K562 (cell line): ENCODE measurements at regions not wholly inside any gene's neighbourhood (a gene's known extent, or its start where the extent isn't known, plus 50 kb on each side); places are given as distances from the start of the nearest gene placed in this dataset.

Source experiments
- NR1H2 ChIP-seq: sonication (generic); formaldehyde crosslinking; IDR thresholded peaks from 2 replicates; pipeline ENCODE4 v1.4.0; 2020; ENCODE audit warnings: mild to moderate bottlenecking, missing genetic modification reagents
- PHF21A ChIP-seq: fragments of 450-650 bp; IDR thresholded peaks from 2 replicates; pipeline ENCODE4 v1.6.1; 2017; ENCODE audit warnings: low read depth, borderline replicate concordance
- POLR2G ChIP-seq: fragments of 200-400 bp; formaldehyde crosslinking; IDR thresholded peaks from 2 replicates; pipeline ENCODE4 v1.6.1; 2017; ENCODE audit warnings: low read depth, mild to moderate bottlenecking, antibody characterized with exemption, low read length, moderate library complexity
- SOX6 ChIP-seq: fragments of 450-650 bp; IDR thresholded peaks from 2 replicates; pipeline ENCODE4 v1.6.1; 2014; ENCODE audit warnings: mild to moderate bottlenecking
- ZFP36 ChIP-seq: fragments of 150-350 bp; IDR thresholded peaks from 2 replicates; pipeline ENCODE4 v1.6.1; 2018; ENCODE audit warnings: low read length, low read depth; ENCODE audit not compliant: partially characterized antibody
- ZNF239 ChIP-seq: fragments of 250-450 bp; sonication (Bioruptor Pico); IDR thresholded peaks from 2 replicates; pipeline ENCODE4 v1.4.0; 2020; ENCODE audit warnings: mild to moderate bottlenecking
- TF ChIP-seq, protein P1 (sequence below), 3 experiments: IDR thresholded peaks in 2 of 3; conservative IDR thresholded peaks in 1 of 3; 2 replicates each; pipeline ENCODE4 v1.5.1; 2011 to 2012; ENCODE audit warnings: low read length in 3 of 3, mild to moderate bottlenecking in 3 of 3, control low read depth in 2 of 3, improper control_type of control experiment in 1 of 3, inconsistent platforms in 1 of 3, low read depth in 1 of 3, mixed read lengths in 1 of 3, moderate library complexity in 1 of 3; ENCODE audit not compliant: insufficient read depth in 2 of 3
- TF ChIP-seq, protein P2 (sequence below): sonication (generic); formaldehyde crosslinking; IDR thresholded peaks from 2 replicates; pipeline ENCODE4 v1.8.0; 2022; ENCODE audit warnings: mild to moderate bottlenecking, missing genetic modification reagents

DNA sequence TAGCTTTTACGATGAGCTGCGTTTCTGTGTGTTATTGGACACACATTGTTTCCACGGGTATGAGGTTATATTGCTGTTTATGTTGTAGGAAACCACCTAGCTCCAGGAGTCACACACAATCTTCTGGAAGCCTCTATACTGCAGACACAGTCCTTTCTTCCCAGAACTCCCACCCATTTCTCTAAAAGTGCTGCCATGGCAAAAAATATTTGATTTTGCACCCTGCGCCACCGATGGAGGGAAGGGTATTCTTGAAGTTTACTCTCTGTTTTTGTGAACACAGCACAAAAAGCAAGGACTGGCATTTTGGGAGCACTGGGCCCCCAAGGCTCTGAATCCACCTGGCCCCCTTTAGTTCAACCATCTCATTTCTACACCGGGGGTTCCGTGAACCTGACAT lies 187.5 kb downstream of the ICE1 start:
- TF ChIP-seq NR1H2 (CRISPR knock-in tag): no peak
- TF ChIP-seq, protein P1, sequence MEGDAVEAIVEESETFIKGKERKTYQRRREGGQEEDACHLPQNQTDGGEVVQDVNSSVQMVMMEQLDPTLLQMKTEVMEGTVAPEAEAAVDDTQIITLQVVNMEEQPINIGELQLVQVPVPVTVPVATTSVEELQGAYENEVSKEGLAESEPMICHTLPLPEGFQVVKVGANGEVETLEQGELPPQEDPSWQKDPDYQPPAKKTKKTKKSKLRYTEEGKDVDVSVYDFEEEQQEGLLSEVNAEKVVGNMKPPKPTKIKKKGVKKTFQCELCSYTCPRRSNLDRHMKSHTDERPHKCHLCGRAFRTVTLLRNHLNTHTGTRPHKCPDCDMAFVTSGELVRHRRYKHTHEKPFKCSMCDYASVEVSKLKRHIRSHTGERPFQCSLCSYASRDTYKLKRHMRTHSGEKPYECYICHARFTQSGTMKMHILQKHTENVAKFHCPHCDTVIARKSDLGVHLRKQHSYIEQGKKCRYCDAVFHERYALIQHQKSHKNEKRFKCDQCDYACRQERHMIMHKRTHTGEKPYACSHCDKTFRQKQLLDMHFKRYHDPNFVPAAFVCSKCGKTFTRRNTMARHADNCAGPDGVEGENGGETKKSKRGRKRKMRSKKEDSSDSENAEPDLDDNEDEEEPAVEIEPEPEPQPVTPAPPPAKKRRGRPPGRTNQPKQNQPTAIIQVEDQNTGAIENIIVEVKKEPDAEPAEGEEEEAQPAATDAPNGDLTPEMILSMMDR (IDR thresholded peaks at IDR 0.05 in 2 of 3, conservative IDR thresholded peaks at IDR 0.05 in 1 of 3; ENCODE audit: insufficient read depth in 2 of 3, low read depth in 1 of 3, low read length in 3 of 3): no peak
- TF ChIP-seq POLR2G: no peak
- TF ChIP-seq, protein P2, sequence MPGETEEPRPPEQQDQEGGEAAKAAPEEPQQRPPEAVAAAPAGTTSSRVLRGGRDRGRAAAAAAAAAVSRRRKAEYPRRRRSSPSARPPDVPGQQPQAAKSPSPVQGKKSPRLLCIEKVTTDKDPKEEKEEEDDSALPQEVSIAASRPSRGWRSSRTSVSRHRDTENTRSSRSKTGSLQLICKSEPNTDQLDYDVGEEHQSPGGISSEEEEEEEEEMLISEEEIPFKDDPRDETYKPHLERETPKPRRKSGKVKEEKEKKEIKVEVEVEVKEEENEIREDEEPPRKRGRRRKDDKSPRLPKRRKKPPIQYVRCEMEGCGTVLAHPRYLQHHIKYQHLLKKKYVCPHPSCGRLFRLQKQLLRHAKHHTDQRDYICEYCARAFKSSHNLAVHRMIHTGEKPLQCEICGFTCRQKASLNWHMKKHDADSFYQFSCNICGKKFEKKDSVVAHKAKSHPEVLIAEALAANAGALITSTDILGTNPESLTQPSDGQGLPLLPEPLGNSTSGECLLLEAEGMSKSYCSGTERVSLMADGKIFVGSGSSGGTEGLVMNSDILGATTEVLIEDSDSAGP: no peak
- TF ChIP-seq SOX6: no peak
- TF ChIP-seq ZFP36: no peak
- no peak for TF ChIP-seq PHF21A
- no peak for TF ChIP-seq ZNF239 (CRISPR knock-in tag)
